Renal cortical epithelial cell (primary cell): ENCODE measurements at regions not wholly inside any gene's neighbourhood (a gene's known extent, or its start where the extent isn't known, plus 50 kb on each side); places are given as distances from the start of the nearest gene placed in this dataset.
A peak's percentile ranks its signal among the peaks of the same experiment; 100 is the strongest.
"Not testable (repeated sequence)": the region's sequence is repeated elsewhere in the genome, so short reads cannot be mapped to it uniquely, and the experiment has no call there.

Experiments used
- DNase-seq: peaks from one replicate; pipeline ENCODE4 v3.0.0-alpha.2; 2011; ENCODE audit warnings: low read depth

- DNase-seq: not testable (repeated sequence)
Observed at GRCh38 chr3:75444634-75445033, 219.5 kb upstream of the FRG2C start.

- not testable (repeated sequence) for DNase-seq
Observed at GRCh38 chr3:75445234-75445633, 218.9 kb upstream of the FRG2C start.

- DNase-seq: not testable (repeated sequence)
Observed at GRCh38 chr3:75446948-75447347, 217.2 kb upstream of the FRG2C start.

GRCh38 chr3:75453328-75453727 lies 210.8 kb upstream of the FRG2C start:
- DNase-seq: not testable (repeated sequence)

- DNase-seq: not testable (repeated sequence)
Observed at GRCh38 chr3:75453839-75454238, 210.3 kb upstream of the FRG2C start.

- DNase-seq: not testable (repeated sequence)
Observed at GRCh38 chr3:75474530-75474929, 189.6 kb upstream of the FRG2C start.

- DNase-seq: not testable (repeated sequence)
Observed at GRCh38 chr3:75496600-75496999, 167.5 kb upstream of the FRG2C start.

- DNase-seq: not testable (repeated sequence)
Observed at GRCh38 chr3:75500357-75500756, 163.8 kb upstream of the FRG2C start.

- not testable (repeated sequence) for DNase-seq
Observed at GRCh38 chr3:75502171-75502570, 162.0 kb upstream of the FRG2C start.

GRCh38 chr3:75502769-75503756 lies 161.1 kb upstream of the FRG2C start:
- peak; percentile 45 for DNase-seq

GRCh38 chr3:75506603-75507002 lies 157.5 kb upstream of the FRG2C start:
- DNase-seq: no peak

- not testable (repeated sequence) for DNase-seq
Observed at GRCh38 chr3:75507956-75508355, 156.2 kb upstream of the FRG2C start.

- not testable (repeated sequence) for DNase-seq
Observed at GRCh38 chr3:75527657-75528056, 136.5 kb upstream of the FRG2C start.

- DNase-seq: not testable (repeated sequence)
Observed at GRCh38 chr3:75552095-75552494, 112.0 kb upstream of the FRG2C start.

GRCh38 chr3:75564427-75564826 lies 99.7 kb upstream of the FRG2C start:
- DNase-seq: not testable (repeated sequence)

- DNase-seq: not testable (repeated sequence)
Observed at GRCh38 chr3:75572303-75572702, 91.8 kb upstream of the FRG2C start.

GRCh38 chr3:75579091-75579490 lies 85.0 kb upstream of the FRG2C start:
- DNase-seq: not testable (repeated sequence)

GRCh38 chr3:75579536-75579935 lies 84.6 kb upstream of the FRG2C start:
- DNase-seq: not testable (repeated sequence)

GRCh38 chr3:75579981-75580782 lies 83.9 kb upstream of the FRG2C start:
- not testable (repeated sequence) for DNase-seq

GRCh38 chr3:75582536-75582935 lies 81.6 kb upstream of the FRG2C start:
- not testable (repeated sequence) for DNase-seq

GRCh38 chr3:75583116-75583515 lies 81.0 kb upstream of the FRG2C start:
- not testable (repeated sequence) for DNase-seq

GRCh38 chr3:75587695-75588094 lies 76.4 kb upstream of the FRG2C start:
- DNase-seq: not testable (repeated sequence)
